CD4-positive, CD25-positive, alpha-beta regulatory T cell (primary cell): ENCODE measurements at regions not wholly inside any gene's neighbourhood (a gene's known extent, or its start where the extent isn't known, plus 50 kb on each side); places are given as distances from the start of the nearest gene placed in this dataset.

Experiments used
- ATAC-seq, 2 donors: fragments of 150-1000 bp; cut with Tn5 transposase; one replicate each; pipeline ENCODE4 v1.10.0; 2021; ENCODE audit warnings: low read depth in 2 of 2, moderate number of reproducible peaks in 2 of 2, moderate library complexity in 1 of 2
- DNase-seq, 3 donors: peaks; one replicate each; pipeline versions ENCODE4 v3.0.0 to v3.0.0-alpha.2; 2012 to 2022; ENCODE audit warnings: mixed read lengths in 1 of 3
- H3K27ac ChIP-seq: one replicate; pipeline ENCODE4 v1.7.0; 2013; ENCODE audit warnings: mild to moderate bottlenecking, low read length; ENCODE audit not compliant: insufficient read depth, poor library complexity, severe bottlenecking
- H3K27me3 ChIP-seq: one replicate; pipeline ENCODE4 v1.7.0; 2013; ENCODE audit warnings: low read length; ENCODE audit not compliant: control insufficient read depth, insufficient read depth
- H3K36me3 ChIP-seq: one replicate; pipeline ENCODE4 v1.7.0; 2013; ENCODE audit warnings: mild to moderate bottlenecking, low read length, moderate library complexity; ENCODE audit not compliant: control insufficient read depth, insufficient read depth
- H3K4me1 ChIP-seq: 2 replicates; pipeline ENCODE4 v1.7.0; 2013; ENCODE audit warnings: mild to moderate bottlenecking, low read length; ENCODE audit not compliant: insufficient read depth, control insufficient read depth, poor library complexity, severe bottlenecking
- H3K4me3 ChIP-seq: one replicate; pipeline ENCODE4 v1.7.0; 2013; ENCODE audit warnings: low read depth, mild to moderate bottlenecking, low read length, moderate library complexity
- H3K9me3 ChIP-seq, 2 experiments: 1 replicate in 1 of 2; 2 replicates in 1 of 2; pipeline ENCODE4 v1.7.0; 2013; ENCODE audit warnings: low read length in 2 of 2, mild to moderate bottlenecking in 1 of 2, moderate library complexity in 1 of 2; ENCODE audit not compliant: control insufficient read depth in 2 of 2
- H3K27ac Mint-ChIP-seq, 3 donors: one replicate each; pipeline ENCODE4 v1.8.0; 2020 to 2022; ENCODE audit warnings: mild to moderate bottlenecking in 3 of 3, mixed read lengths in 3 of 3, moderate library complexity in 2 of 3
- H3K27me3 Mint-ChIP-seq: one replicate; pipeline ENCODE4 v1.8.0; 2022; ENCODE audit warnings: mild to moderate bottlenecking, mixed read lengths
- H3K36me3 Mint-ChIP-seq: one replicate; pipeline ENCODE4 v1.8.0; 2020; ENCODE audit warnings: mixed read lengths
- H3K4me1 Mint-ChIP-seq, 4 donors: one replicate each; pipeline ENCODE4 v1.8.0; 2020 to 2022; ENCODE audit warnings: mixed read lengths in 4 of 4, mild to moderate bottlenecking in 1 of 4
- H3K4me3 Mint-ChIP-seq, 4 donors: one replicate each; pipeline ENCODE4 v1.8.0; 2020 to 2022; ENCODE audit warnings: mild to moderate bottlenecking in 4 of 4, mixed read lengths in 4 of 4, moderate library complexity in 3 of 4
- H3K9me3 Mint-ChIP-seq, 7 donors: one replicate each; pipeline ENCODE4 v1.8.0; 2020 to 2022; ENCODE audit warnings: mixed read lengths in 7 of 7, mild to moderate bottlenecking in 3 of 7, moderate library complexity in 2 of 7

DNA sequence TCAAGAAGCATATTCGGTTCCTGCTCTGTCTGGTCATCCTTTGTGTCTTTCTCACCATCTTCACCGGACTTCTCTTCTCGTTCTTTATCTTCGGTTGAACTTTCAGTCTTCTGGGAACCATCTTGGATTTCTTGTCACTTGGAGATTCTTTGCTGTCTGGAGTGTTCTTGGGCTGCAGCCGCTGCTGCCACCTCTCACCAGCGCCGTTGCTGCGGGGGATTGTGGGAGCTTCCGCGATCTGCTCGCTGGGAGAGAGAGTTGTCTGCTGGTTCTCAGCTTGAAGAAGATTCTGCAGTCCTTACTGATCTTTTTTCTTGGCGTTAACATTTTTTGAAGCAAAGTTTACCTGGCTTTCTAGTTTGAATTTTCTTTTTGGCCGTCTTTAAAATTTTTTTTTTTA is 1165.2 kb upstream of the PRMT6 start:
- DNase-seq (no peak), ATAC-seq (no peak)
- H3K36me3 ChIP-seq, result no peaks in the 10 kb centered on the region
- H3K27ac ChIP-seq, result no peak overlapping the region
- no peaks in the 10 kb centered on the region for H3K4me1 ChIP-seq
- Mint-ChIP-seq H3K27me3 (no peaks in the 10 kb centered on the region), H3K9me3 (peaks cover 0 to 21% (median 10%) of the 10 kb centered on the region in 7 donors), H3K4me3 (no peak overlapping the region), H3K27ac (no peak overlapping the region), H3K36me3 (no peaks in the 10 kb centered on the region), H3K4me1 (no peaks in the 10 kb centered on the region)
- no peak overlapping the region for H3K4me3 ChIP-seq
- peaks cover 0 to 15% of the 10 kb centered on the region in 2 experiments for H3K9me3 ChIP-seq
- no peaks in the 10 kb centered on the region for H3K27me3 ChIP-seq

DNA sequence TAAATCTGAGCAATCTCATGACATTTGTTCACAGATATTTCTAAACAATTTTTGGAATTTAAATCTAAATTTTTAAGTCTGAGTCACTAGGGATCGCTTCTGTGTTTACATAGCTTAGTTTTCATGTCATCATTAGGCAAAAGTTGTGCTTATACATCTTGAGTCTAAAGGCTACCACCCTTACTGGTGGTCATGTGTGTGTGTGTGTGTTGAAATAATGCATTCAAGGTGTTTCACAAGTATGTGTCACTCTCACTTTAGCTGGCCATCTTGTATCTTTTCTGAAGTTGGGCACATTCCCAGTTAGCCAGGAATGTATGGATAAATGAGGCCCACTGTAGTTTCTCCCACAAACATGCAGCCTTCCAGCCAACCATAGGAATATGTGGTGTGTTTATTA is 1162.5 kb upstream of the PRMT6 start:
- no peaks in the 10 kb centered on the region for H3K4me1 Mint-ChIP-seq
- Histone ChIP-seq H3K4me3 (no peak overlapping the region), H3K27ac (no peak overlapping the region), H3K36me3 (no peaks in the 10 kb centered on the region), H3K9me3 (peaks cover 0 to 12% of the 10 kb centered on the region in 2 experiments), H3K4me1 (no peaks in the 10 kb centered on the region), H3K27me3 (no peaks in the 10 kb centered on the region)
- H3K27me3 Mint-ChIP-seq, result no peaks in the 10 kb centered on the region
- no peak overlapping the region for H3K4me3 Mint-ChIP-seq
- ATAC-seq (no peak), DNase-seq (no peak)
- no peaks in the 10 kb centered on the region for H3K36me3 Mint-ChIP-seq
- H3K27ac Mint-ChIP-seq, result no peak overlapping the region
- peaks cover 0 to 32% (median 8%) of the 10 kb centered on the region in 7 donors for H3K9me3 Mint-ChIP-seq

DNA sequence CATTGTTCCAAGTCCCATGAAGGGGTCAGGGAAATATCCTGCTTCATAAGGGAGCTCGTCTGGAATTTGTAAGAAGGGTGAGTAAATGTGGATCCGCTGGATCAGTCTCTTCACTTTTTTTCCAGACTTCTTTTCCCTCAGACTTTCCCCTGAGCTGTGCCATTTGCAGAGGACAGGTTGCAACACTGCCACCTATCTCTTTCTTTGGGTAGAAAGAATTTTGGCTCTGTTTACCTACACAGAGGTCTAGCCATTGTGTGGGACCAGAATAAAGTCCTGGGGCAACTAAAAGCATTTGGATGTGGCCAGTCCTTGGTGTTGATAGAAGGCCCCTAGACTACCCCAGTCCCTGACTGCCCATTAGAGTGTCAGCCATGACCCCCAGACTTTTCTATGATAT is 1146.7 kb upstream of the PRMT6 start:
- DNase-seq (no peak), ATAC-seq (no peak)
- H3K9me3 ChIP-seq, result peaks cover 2 to 7% of the 10 kb centered on the region in 2 experiments
- H3K36me3 ChIP-seq, result no peaks in the 10 kb centered on the region
- H3K27ac ChIP-seq, result no peak overlapping the region
- Mint-ChIP-seq H3K36me3 (no peaks in the 10 kb centered on the region), H3K4me1 (no peaks in the 10 kb centered on the region), H3K4me3 (no peak overlapping the region), H3K27me3 (no peaks in the 10 kb centered on the region), H3K9me3 (peaks cover 0 to 11% (median 6%) of the 10 kb centered on the region in 7 donors), H3K27ac (no peak overlapping the region)
- H3K27me3 ChIP-seq, result no peaks in the 10 kb centered on the region
- no peaks in the 10 kb centered on the region for H3K4me1 ChIP-seq
- H3K4me3 ChIP-seq, result no peak overlapping the region

DNA sequence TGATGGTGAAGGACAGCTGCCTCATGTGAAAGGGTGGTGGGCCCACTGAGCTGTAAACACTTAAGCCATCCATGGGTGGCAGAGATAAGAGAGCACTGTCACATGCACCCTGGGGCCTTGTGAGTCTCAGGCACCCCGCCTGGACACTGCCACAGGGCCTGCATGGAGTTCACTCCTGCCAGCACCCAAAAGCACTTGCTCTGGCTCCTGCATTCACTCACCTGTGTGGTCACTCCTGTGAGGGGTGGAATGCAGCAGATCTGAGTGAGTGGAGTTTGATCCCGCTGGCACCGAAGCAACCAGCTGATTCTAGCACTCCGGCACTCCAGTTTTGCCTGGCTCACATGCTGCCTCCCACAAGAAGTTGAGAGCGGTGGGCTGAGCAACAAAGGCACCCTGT is 1142.1 kb upstream of the PRMT6 start:
- Mint-ChIP-seq H3K4me3 (no peak overlapping the region), H3K9me3 (peaks cover 3 to 13% (median 6%) of the 10 kb centered on the region in 7 donors), H3K4me1 (no peaks in the 10 kb centered on the region), H3K36me3 (no peaks in the 10 kb centered on the region), H3K27me3 (no peaks in the 10 kb centered on the region), H3K27ac (no peak overlapping the region)
- H3K36me3 ChIP-seq, result no peaks in the 10 kb centered on the region
- no peak overlapping the region for H3K27ac ChIP-seq
- no peak overlapping the region for H3K4me3 ChIP-seq
- no peaks in the 10 kb centered on the region for H3K4me1 ChIP-seq
- DNase-seq, result no peak
- H3K9me3 ChIP-seq, result peaks cover 2 to 7% of the 10 kb centered on the region in 2 experiments
- no peak for ATAC-seq
- no peaks in the 10 kb centered on the region for H3K27me3 ChIP-seq

DNA sequence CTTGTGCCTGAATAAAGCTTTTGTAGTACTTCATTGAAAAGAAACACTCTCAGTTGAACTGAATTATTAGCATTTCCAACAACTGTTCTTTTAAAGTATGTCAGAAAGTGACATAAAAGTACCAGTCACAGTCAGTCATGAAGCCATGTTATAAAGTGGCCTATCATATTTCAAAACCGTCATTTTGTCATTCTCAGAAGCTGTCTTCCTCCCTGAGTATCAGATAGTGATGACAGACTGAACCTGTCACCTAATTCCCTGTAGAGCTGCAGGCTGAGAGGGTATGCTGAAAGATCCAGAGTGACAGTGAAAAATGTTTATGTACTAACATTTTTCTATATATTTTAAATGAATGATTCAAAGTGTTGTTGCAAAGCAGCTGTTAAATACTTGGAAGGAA is 1121.7 kb upstream of the PRMT6 start:
- DNase-seq (no peak), ATAC-seq (no peak)
- Mint-ChIP-seq H3K4me3 (no peak overlapping the region), H3K9me3 (peaks cover 2 to 28% (median 9%) of the 10 kb centered on the region in 7 donors), H3K27ac (no peak overlapping the region), H3K4me1 (no peaks in the 10 kb centered on the region), H3K27me3 (no peaks in the 10 kb centered on the region), H3K36me3 (no peaks in the 10 kb centered on the region)
- no peaks in the 10 kb centered on the region for H3K36me3 ChIP-seq
- H3K4me3 ChIP-seq, result no peak overlapping the region
- no peak overlapping the region for H3K27ac ChIP-seq
- H3K9me3 ChIP-seq, result no peaks in the 10 kb centered on the region
- no peaks in the 10 kb centered on the region for H3K27me3 ChIP-seq
- no peaks in the 10 kb centered on the region for H3K4me1 ChIP-seq

DNA sequence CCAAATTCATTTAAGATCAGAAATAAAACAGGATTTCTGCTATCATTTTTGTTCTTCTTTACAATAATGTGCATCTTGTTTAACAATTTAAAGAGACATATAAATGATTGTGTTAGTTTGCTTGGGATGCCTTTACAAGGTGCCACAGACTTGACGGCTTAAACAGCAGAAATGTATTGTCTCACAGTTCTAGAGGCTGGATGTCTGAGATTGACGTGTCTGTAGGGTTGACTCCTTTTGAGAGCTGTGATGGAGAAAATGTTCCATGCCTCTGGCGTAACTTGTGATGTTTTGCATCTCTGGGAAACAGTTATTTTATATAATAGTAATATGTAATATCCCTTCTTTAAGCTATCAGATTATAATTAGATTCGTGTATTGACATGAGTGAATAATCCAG is 1091.6 kb upstream of the PRMT6 start:
- Histone ChIP-seq H3K4me3 (no peak overlapping the region), H3K36me3 (no peaks in the 10 kb centered on the region), H3K4me1 (no peaks in the 10 kb centered on the region), H3K27ac (no peak overlapping the region), H3K9me3 (peaks cover 3% of the 10 kb centered on the region in 2 experiments), H3K27me3 (no peaks in the 10 kb centered on the region)
- H3K4me1 Mint-ChIP-seq, result no peaks in the 10 kb centered on the region
- H3K27ac Mint-ChIP-seq, result no peak overlapping the region
- H3K27me3 Mint-ChIP-seq, result no peaks in the 10 kb centered on the region
- no peaks in the 10 kb centered on the region for H3K36me3 Mint-ChIP-seq
- peaks cover 3 to 26% (median 6%) of the 10 kb centered on the region in 7 donors for H3K9me3 Mint-ChIP-seq
- no peak overlapping the region for H3K4me3 Mint-ChIP-seq
- DNase-seq (no peak), ATAC-seq (no peak)

DNA sequence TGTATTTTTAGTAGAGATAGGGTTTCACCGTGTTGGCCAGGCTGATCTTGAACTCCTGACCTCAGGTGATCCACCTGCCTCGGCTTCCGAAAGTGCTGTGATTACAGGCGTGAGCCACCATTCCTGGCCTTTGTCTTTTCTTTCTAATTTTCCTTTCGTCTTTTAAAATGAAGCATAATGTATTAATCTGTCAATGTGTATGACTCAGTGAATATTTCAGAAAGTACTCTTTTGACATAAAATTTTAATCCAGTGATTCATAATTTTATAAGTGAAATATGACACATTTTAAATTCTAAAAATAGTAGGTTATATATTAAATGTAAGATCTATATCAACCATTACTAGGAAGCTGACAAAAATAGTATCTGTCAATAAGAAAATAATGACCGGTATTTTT is 1059.0 kb upstream of the PRMT6 start:
- H3K4me3 ChIP-seq, result no peak overlapping the region
- Mint-ChIP-seq H3K27me3 (no peaks in the 10 kb centered on the region), H3K4me1 (no peaks in the 10 kb centered on the region), H3K27ac (no peak overlapping the region), H3K9me3 (peaks cover 0 to 15% (median 4%) of the 10 kb centered on the region in 7 donors), H3K36me3 (no peaks in the 10 kb centered on the region), H3K4me3 (no peak overlapping the region)
- H3K36me3 ChIP-seq, result no peaks in the 10 kb centered on the region
- ATAC-seq (no peak), DNase-seq (no peak)
- no peak overlapping the region for H3K27ac ChIP-seq
- H3K4me1 ChIP-seq, result no peaks in the 10 kb centered on the region
- peaks cover 2 to 4% of the 10 kb centered on the region in 2 experiments for H3K9me3 ChIP-seq
- H3K27me3 ChIP-seq, result no peaks in the 10 kb centered on the region

DNA sequence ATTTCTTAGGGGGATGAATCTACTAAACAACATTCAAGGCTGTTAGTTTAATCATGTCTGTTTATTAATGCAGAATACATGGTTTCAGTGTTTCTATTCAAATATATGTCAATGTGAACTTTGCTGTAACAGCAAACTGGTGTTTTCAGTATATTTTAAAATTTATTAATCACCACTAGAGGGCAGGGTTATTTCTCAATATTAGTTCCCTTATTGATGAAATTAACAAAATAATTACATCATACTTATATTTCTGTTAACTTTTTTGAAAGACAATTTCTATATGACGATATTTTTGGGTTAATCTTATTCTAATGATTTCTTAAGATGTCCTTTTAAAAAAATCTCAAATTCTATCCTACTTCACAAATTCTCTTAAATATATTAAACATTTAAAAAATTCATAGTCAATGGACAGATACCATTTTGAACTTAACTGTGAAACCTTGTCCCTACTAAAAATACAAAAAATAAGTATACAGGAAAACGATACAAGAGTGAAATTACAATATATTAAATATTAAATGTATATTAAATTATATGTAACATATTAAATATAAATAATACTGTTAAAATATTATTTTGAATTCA is 1034.1 kb upstream of the PRMT6 start:
- Mint-ChIP-seq H3K4me1 (peaks cover 0 to 2% (median 0%) of the 10 kb centered on the region in 4 donors), H3K9me3 (peaks cover 0 to 5% (median 0%) of the 10 kb centered on the region in 7 donors), H3K27ac (no peak overlapping the region), H3K27me3 (no peaks in the 10 kb centered on the region), H3K4me3 (no peak overlapping the region), H3K36me3 (no peaks in the 10 kb centered on the region)
- no peaks in the 10 kb centered on the region for H3K4me1 ChIP-seq
- H3K4me3 ChIP-seq, result no peak overlapping the region
- H3K36me3 ChIP-seq, result no peaks in the 10 kb centered on the region
- DNase-seq (no peak), ATAC-seq (no peak)
- H3K27ac ChIP-seq, result no peak overlapping the region
- H3K9me3 ChIP-seq, result no peaks in the 10 kb centered on the region
- H3K27me3 ChIP-seq, result no peaks in the 10 kb centered on the region
